Cardiac fibroblast (primary cell): ENCODE measurements at regions not wholly inside any gene's neighbourhood (a gene's known extent, or its start where the extent isn't known, plus 50 kb on each side); places are given as distances from the start of the nearest gene placed in this dataset.

Source experiments
- DNase-seq, 2 donors: peaks; one replicate each; pipeline versions ENCODE4 v3.0.0 to v3.0.0-alpha.2; 2010; ENCODE audit warnings: low read depth in 2 of 2
- H3K4me3 ChIP-seq, 2 donors: replicated peaks in 1 of 2; 1 replicate in 1 of 2; 2 replicates in 1 of 2; pipeline ENCODE4 v1.5.1; 2011; ENCODE audit warnings: low read depth in 2 of 2, low read length in 2 of 2, mild to moderate bottlenecking in 2 of 2, moderate library complexity in 1 of 2
- TF ChIP-seq, protein P1 (sequence below): IDR thresholded peaks from one replicate; pipeline ENCODE4 v1.5.1; 2011; ENCODE audit warnings: low read depth, mild to moderate bottlenecking, low read length, inconsistent platforms

- H3K4me3 ChIP-seq = no peak overlapping the region
- DNase-seq = no peak
- TF ChIP-seq, protein P1, sequence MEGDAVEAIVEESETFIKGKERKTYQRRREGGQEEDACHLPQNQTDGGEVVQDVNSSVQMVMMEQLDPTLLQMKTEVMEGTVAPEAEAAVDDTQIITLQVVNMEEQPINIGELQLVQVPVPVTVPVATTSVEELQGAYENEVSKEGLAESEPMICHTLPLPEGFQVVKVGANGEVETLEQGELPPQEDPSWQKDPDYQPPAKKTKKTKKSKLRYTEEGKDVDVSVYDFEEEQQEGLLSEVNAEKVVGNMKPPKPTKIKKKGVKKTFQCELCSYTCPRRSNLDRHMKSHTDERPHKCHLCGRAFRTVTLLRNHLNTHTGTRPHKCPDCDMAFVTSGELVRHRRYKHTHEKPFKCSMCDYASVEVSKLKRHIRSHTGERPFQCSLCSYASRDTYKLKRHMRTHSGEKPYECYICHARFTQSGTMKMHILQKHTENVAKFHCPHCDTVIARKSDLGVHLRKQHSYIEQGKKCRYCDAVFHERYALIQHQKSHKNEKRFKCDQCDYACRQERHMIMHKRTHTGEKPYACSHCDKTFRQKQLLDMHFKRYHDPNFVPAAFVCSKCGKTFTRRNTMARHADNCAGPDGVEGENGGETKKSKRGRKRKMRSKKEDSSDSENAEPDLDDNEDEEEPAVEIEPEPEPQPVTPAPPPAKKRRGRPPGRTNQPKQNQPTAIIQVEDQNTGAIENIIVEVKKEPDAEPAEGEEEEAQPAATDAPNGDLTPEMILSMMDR = no peak
Observed at GRCh38 chr12:18895540-18895939, 157.6 kb downstream of the CAPZA3 start.

GRCh38 chr12:18895946-18896345, 158.0 kb downstream of the CAPZA3 start:
- no peak overlapping the region for H3K4me3 ChIP-seq
- TF ChIP-seq, protein P1 = no peak
- no peak for DNase-seq

DNA sequence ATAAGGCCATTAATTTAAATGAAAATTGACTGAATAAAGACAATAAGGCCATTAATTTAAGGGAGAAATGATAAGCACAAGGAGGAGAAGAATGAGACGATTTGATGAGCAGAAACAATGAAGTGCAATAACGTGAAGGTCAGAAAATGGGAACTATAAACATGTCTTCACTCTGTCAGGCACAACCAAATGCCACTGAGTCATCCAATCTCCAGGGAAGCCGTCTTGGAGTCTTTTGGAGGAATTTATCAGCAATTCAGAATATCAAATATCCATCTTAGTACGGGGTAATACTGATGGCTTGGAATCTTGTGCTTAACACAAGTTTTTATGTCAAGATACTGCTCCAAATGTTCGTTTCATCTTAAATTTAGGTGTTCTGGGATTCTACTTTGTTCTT, 159.9 kb downstream of the CAPZA3 start:
- no peak for DNase-seq
- H3K4me3 ChIP-seq = no peak overlapping the region
- TF ChIP-seq, protein P1 = no peak

DNA sequence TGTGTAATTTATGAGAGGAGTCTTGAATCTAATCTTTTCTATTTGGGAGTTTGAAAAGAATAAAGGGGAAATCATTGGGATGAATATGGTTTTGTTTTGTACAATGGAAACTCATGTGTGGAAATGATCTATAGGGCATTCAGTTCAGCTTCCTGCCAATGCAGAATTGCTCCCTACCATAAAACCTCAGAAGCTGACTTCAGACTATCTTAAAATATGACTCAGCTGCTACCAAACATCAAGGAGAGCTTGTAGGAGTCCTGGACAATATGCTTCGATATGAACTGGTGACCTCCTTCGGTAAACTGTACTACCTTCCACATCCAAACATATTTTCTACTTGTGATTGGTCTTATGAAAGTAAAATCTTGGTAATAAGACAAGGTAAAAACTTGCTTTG, 160.6 kb downstream of the CAPZA3 start:
- H3K4me3 ChIP-seq = no peak overlapping the region
- TF ChIP-seq, protein P1 = no peak
- DNase-seq = no peak

GRCh38 chr12:18899162-18899561, 161.2 kb downstream of the CAPZA3 start:
- TF ChIP-seq, protein P1 = no peak
- no peak overlapping the region for H3K4me3 ChIP-seq
- DNase-seq = no peak

GRCh38 chr12:18899678-18900317, 161.9 kb downstream of the CAPZA3 start:
- peak; percentile 56 to 69 for DNase-seq
- TF ChIP-seq, protein P1 = no peak
- no peak overlapping the region for H3K4me3 ChIP-seq

GRCh38 chr12:18905134-18905533, 167.2 kb downstream of the CAPZA3 start:
- H3K4me3 ChIP-seq = no peak overlapping the region
- TF ChIP-seq, protein P1 = no peak
- no peak for DNase-seq
